Right renal pelvis (tissue), 4 donors: ENCODE measurements at regions not wholly inside any gene's neighbourhood (a gene's known extent, or its start where the extent isn't known, plus 50 kb on each side); places are given as distances from the start of the nearest gene placed in this dataset.
"Not testable (repeated sequence)": the region's sequence is repeated elsewhere in the genome, so short reads cannot be mapped to it uniquely, and the experiment has no call there.

ENCODE experiments used
- DNase-seq, 4 donors: peaks; one replicate each; pipeline ENCODE4 v3.0.0-alpha.2; 2013; ENCODE audit warnings: low read depth in 4 of 4, low spot score in 3 of 4, missing footprints in 1 of 4

- DNase-seq, result no peak
These were observed 660.4 kb upstream of the GOT2 start for GRCh38 chr16:59394526-59394925.

GRCh38 chr16:59392911-59393310 is 658.8 kb upstream of the GOT2 start:
- DNase-seq, result no peak

GRCh38 chr16:59391617-59392364 is 657.7 kb upstream of the GOT2 start:
- no peak for DNase-seq

GRCh38 chr16:59385959-59386358 is 651.8 kb upstream of the GOT2 start:
- DNase-seq, result peak; percentile 21 to 47 (median 27)

GRCh38 chr16:59385491-59385890 is 651.4 kb upstream of the GOT2 start:
- no peak for DNase-seq

- DNase-seq, result no peak
These were observed 639.5 kb upstream of the GOT2 start for GRCh38 chr16:59373632-59374031.

- no peak for DNase-seq
These were observed 636.6 kb upstream of the GOT2 start for GRCh38 chr16:59370717-59371116.

- DNase-seq, result no peak
These were observed 635.4 kb upstream of the GOT2 start for GRCh38 chr16:59369523-59369922.

GRCh38 chr16:59368586-59368985 is 634.5 kb upstream of the GOT2 start:
- DNase-seq, result no peak

- no peak for DNase-seq
These were observed 622.6 kb upstream of the GOT2 start for GRCh38 chr16:59356709-59357108.

GRCh38 chr16:59356144-59356543 is 622.0 kb upstream of the GOT2 start:
- DNase-seq, result no peak

GRCh38 chr16:59355704-59356103 is 621.6 kb upstream of the GOT2 start:
- no peak for DNase-seq

- DNase-seq, result no peak
These were observed 617.3 kb upstream of the GOT2 start for GRCh38 chr16:59351305-59351903.

- DNase-seq, result no peak
These were observed 616.6 kb upstream of the GOT2 start for GRCh38 chr16:59350670-59351069.

- DNase-seq, result no peak
These were observed 608.6 kb upstream of the GOT2 start for GRCh38 chr16:59342669-59343068.

GRCh38 chr16:59341368-59341767 is 607.3 kb upstream of the GOT2 start:
- no peak for DNase-seq

- DNase-seq, result no peak
These were observed 605.8 kb upstream of the GOT2 start for GRCh38 chr16:59339871-59340270.

GRCh38 chr16:59336136-59336695 is 602.1 kb upstream of the GOT2 start:
- no peak for DNase-seq

- DNase-seq, result not testable (repeated sequence)
These were observed 597.6 kb upstream of the GOT2 start for GRCh38 chr16:59331708-59332107.

- DNase-seq, result no peak
These were observed 596.0 kb upstream of the GOT2 start for GRCh38 chr16:59330019-59330670.

GRCh38 chr16:59328961-59329360 is 594.8 kb upstream of the GOT2 start:
- DNase-seq, result no peak

GRCh38 chr16:59327894-59328293 is 593.8 kb upstream of the GOT2 start:
- DNase-seq, result no peak
